ENCODE measurements at regions not wholly inside any gene's neighbourhood (a gene's known extent, or its start where the extent isn't known, plus 50 kb on each side); places are given as distances from the start of the nearest gene placed in this dataset.

DNA sequence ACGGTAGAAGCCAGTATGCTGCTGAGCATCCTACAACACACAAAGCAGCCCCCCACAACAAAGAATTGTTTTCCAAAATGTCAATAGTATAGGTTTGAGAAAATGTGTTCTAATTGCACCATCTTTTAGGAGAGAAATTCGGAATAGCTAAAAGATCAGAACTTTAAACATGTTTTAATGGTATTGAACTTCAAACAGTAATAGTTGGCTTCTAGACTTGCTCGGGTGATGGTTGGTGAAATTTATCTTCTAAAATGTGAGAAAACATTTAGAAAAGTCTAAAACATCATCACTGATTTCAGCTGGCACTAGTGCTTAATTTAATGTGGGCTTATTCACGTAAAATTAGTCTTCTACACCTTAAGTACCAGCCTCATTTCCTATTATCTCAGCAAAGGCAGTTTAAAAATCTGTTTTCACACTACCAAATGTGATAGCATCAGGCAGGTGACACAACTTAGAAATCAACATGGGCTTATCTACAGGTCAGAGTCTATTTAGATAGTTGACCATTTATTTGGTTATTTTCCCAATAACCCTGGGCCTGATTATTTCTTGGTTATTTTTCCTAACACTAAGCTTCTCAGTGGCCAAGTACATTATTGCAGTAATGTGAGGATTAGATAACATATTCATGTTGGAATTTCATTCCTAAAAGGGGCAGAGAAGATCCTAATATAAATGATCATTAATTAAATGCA is 399.3 kb upstream of the PKN2 start:
- DNase-seq (ENCODE audit: low read depth, low spot score): no peak

DNA sequence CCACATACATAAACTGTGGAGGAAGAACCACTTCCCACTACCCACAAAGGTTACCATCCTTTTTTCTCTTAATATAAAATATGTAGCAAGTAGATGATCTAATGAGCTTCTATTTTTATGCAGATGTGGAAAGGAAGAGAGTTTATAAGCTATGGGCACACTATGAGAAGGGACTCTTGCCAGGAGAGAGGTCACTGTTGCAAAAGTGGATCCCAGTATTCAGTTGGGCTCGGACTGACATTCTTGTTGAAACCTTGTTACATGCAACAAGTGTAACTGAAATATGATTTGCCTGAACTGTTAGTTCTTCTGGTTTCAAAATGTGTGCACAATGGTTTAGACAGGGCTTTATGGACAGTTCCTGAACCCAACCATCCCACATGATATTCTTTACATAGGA is 397.4 kb upstream of the PKN2 start:
- no peak for DNase-seq (ENCODE audit: low read depth, low spot score)

DNA sequence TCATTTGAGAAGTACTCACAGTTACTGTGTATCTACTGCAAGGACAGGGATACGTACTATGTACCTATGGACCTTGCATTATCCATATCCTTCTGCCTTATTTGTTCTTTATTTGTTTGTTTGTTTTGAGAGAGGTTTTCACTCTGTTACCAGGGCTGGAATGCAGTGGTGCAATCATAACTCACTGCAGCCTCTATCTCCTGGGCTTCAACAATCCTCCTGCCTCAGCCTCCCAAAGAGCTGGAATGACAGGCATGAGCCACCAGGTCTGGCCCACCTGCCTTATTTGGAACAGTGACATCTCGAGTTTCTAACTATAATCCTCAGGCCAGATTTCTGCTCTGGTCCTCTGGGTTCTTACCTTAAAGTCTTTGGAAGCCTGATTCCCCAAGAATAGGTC is 395.5 kb upstream of the PKN2 start:
- no peak for DNase-seq (ENCODE audit: low read depth, low spot score)

DNA sequence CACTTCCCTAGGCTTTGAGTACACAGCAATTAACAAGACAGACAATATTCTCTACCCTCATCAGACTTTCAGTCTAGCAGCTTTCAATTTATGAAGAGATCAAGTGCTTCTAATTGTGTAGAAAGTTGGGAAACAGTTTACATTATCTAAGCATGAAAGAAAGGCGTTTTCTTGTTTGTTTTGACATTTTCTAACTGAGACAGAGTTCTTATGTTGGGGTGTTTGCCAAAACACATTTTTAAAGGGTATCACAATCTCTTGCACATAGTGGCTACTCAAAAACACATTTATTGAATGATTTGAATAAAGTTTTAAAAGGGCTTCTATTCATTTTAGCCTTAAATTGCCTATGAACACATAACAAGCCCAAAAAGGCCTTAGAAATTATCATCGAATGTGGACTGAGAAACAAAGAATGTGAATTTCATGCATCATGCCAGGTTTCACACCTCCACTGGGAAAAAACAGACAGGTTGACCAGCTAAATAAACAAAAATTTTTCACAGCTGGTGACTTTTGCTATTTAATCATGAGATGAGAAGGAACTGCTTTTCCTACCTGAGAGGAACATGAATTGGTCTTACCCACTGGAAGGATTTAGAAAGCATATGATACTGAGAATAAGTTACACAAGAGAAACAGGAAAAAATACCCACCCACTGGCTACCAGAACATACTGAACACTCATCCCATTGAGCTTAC is 394.5 kb upstream of the PKN2 start:
- no peak for DNase-seq (ENCODE audit: low read depth, low spot score)

DNA sequence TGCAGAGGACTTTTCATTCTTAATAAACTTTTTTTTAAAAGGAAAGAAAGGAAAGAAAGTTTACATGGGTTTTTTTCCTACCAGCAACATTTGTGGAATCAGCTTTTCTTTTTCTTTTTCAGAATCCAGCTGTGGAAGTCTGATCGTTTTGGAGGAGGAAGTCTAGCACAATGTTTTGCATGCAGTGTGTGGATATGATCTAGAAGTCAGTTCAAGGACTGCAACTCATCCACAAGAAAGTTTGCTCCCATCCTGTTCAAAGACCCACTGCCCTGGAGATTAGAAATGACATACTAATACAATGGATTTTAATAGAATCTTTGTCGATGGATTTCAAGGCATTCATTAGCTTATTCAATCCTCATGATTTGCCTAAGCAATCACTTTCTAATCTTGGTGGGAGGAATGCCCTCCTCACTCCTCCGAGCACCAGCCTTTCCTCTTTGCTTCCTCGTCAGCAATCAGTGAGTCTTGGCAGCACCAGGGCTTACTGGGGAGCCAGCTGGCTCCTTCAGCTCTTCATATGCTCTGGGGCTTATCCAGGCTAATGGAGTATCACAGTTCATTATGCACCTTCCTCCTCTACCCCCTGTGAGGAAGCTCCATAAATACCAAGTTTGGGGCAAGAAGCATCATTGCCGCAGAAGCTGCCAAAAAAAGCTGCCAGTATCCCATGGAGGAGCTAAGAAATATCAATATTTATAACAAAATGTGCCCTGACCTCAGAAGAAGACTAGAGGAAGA is 392.3 kb upstream of the PKN2 start:
- no peak for DNase-seq (ENCODE audit: low read depth, low spot score)

DNA sequence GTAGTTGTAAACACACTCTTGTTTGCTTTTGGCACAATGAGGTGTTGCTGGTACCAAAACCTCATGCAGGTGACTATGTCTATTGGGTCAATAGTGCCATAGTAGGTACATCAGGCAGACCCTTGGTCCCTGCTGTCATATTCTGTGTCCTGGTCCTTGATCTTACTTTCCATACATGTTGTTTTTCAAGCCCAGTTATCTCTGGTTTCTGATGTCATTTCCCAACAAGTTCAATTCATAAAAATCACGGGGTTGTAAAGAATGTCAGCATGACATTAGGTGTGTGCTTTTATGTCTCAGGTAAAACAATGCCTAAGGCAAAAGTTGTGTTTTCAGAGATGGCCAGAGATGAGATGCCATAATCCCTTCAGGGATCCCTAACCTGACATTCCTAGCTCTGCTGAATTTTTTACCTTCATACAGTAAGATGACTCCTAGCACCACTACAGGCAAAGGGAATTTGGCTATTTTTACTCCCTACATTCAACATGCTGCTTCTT is 390.3 kb upstream of the PKN2 start:
- no peak for DNase-seq (ENCODE audit: low read depth, low spot score)

DNA sequence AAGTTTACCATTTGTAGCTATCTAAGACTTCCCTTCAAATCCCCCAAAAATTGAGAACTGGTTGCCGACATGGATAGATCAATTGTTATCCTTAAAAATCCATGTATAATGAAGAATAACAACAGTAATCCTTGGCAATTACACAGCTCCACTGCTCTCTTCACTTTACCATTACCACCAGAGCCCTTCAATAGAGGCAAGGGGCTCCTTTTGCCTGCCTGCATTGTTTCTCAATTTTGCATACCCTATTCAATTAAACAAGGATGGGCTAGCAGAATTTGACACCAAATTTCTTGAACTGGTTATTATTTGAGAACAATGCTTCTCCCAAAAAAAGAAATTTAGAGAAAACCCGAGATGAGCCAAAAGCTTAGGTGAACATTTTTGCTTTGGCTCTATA is 387.8 kb upstream of the PKN2 start:
- DNase-seq (ENCODE audit: low read depth, low spot score): no peak

DNA sequence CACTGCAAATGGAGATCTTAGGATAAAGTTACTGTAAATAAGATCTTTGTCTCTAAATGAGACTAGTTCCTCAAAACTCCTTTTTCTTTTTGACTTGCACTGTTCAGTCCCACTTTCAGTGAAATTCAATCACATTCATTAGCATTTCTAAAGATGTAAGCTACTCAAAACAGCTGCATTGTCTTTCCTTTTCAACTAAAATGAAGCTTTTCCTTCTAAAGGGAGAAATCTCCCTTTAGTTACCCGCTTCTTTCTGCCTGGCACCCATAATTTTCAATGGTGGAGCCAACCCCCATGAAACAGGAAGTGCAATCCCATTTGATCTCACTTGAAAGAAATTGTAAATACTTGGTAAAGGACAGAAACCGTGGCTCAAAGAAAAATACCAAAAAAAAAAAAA is 387.4 kb upstream of the PKN2 start:
- no peak for DNase-seq (ENCODE audit: low read depth, low spot score)

DNA sequence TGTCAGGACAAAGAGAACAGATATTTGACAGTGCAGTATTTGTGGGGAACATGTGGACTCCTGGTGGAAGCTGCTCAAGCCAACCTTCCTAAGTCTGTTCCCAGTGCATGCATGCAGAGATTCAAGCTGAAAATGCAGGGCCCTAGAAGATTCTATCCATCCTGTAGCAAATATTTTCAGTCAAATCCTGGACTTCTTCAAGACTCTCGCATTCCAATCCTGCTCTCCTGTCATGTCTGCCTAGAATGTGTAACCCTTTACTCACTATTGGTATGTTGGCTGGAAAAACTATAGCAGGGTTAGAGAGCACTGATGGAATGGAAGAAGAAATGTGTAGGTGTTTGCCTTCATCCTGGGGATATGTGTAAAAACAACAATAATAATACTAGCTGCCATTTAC is 385.6 kb upstream of the PKN2 start:
- DNase-seq (ENCODE audit: low read depth, low spot score): no peak

DNA sequence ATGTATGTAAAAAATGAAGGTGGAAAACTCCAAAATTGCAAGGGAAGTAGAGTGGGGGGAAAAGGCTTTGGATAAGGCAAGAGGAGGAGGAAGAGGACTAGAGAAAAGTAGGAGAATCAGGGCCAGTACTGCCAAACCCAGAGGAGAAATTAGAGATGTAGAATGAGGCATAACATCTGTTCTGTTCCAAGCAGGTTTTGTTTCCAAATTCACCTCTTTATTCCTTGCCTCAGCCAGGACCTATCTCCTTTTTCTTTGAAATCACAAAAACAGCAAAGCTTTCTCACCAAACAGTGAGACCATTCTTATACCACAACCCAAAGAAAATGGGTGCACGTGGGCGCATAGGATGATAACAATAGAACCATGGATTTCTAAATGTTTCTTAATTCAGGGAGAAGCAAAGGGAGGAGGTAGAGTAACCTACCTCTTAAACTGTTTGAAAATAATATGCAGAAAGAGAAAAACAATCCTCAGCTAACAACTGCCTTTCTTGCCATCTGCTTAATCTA is 383.3 kb upstream of the PKN2 start:
- no peak for DNase-seq (ENCODE audit: low read depth, low spot score)

DNA sequence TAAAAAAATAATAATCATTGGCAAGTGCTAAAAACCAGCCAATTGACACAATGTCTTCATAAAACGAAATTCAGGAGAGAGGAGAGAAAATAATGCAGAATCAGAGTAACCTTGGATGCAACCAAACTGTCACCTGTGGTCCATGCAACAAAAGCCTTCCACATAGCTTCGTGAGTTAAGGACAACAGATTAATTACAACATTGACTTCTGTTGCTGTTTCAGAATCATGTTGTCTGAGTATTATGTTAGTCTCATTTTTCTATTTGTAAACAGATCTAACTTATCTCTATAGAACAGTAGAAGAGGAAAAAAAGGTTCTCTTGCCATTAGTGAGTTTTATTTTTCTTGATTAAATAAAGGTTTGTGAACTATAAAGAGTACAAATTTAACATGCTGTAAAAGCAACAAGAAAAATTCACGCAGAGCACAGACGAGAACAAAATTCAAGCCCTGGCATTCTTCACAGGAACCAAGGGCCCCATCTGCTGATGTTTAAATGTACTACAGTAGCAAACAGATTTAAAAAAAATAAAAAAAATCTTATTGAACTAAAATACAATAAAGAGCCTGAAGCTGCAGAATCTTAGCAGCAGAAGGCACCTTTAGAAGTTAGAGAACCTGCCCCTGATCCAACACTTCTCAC is 381.1 kb upstream of the PKN2 start:
- no peak for DNase-seq (ENCODE audit: low read depth, low spot score)

DNA sequence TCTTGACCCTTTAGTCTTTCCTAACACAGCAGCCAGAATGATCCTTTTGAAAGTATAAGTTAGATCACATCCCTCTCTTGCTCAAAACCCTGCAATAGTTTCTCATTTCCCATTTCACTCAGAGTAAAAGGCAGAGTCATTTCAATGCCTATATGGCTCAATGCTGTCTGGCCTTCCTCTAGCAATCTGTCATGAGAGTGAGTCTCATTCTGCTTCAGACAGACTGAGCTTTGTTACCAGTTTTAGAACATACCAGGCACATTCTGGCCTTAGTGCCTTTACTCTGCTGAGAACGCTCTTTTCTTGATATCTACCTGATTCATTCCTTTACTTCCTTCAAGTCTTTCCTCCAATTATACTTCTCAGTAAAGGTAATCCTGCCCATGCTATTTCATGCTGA is 372.8 kb upstream of the PKN2 start:
- no peak for DNase-seq (ENCODE audit: low read depth, low spot score)

DNA sequence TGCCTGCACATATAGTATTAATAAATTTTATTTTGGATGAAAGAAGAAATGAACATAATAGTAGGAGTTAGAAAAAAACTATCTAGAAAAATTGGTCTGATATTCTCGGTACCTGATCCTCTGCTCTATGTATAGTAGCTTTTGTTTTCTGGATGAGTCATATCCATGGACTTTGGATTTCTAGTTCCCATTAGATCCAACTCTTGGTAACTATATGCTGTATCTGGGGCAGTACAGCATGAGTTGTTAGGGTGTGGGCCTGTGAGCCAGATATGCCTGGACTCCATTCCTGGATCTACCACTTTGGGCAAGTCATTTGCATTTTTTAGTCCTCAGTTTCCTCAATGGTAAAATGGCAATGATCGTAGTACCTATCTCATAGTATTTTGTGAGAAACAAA is 372.2 kb upstream of the PKN2 start:
- DNase-seq (ENCODE audit: low read depth, low spot score): no peak

DNA sequence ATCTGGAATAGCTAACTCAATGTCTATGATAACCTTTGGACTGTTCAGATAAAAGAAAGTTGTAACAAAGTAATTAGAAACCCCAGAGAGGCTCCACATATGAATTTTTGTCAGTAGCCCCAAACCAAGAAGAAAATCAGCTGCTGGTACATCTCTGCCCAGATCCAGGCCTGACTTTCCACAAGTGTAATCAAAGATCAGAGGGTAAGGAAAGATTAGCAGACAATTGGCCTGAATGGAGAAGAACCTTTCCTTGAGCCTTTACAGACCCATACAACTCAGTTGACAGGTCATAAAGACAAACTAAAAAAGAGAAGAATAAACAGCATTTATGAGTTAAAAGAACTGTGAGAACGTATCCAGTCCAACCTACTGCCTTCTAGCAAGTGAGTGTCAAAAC is 366.7 kb upstream of the PKN2 start:
- no peak for DNase-seq (ENCODE audit: low read depth, low spot score)

DNA sequence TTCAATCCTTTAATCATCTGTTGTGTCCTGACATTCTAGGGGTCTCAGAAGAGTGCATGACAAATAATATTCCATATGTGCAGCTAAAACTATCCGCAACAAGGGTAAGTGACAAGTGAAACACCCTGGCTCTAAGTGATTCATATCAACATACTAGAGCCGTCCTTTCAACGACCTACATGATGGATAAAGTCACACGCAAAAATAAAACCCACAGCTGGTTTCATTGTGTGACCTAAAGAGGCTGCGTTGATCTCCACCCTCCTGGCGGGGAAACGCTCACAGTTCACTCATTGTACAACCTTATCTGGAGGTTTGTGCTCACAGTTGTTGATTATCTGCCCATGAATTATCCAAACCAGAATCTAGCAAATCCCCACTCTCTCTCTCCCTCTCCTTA is 365.3 kb upstream of the PKN2 start:
- no peak for DNase-seq (ENCODE audit: low read depth, low spot score)

DNA sequence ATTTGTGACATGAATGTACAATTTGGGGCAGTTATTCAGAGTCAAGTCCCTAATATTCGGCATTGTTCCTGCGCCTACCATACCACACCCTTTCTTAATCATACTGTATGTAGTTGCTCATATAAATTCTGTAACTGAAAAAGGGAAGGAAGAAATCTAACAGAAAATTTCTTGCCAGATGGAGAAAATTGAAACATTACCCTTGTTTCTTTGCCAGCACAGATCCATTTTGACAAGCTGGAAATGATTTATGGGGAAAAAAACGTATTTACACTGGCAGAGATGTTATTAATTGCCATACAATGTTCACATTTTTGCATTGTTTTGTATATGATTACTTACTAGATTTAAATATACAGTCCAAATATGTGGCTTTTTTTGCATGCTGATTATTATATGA is 363.8 kb upstream of the PKN2 start:
- DNase-seq (ENCODE audit: low read depth, low spot score): no peak

DNA sequence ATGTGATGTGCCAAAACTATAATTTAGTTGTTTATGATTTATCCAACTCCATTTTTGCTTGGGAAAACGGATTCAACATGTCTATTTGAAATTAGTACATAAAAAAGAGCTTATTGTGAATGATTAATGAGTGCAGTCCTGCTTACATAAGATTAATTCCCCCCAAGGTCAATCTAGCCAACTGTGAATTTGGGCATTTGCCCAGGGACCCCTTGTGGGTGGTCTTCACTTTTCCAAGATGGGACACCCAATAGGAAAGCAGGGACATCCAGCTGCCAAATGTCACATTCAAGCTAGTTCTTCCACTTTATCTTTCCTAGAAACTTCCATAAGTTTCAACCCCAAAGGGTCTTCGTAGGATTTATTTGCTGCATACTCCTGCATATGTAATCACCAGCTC is 362.4 kb upstream of the PKN2 start:
- DNase-seq (ENCODE audit: low read depth, low spot score): no peak

DNA sequence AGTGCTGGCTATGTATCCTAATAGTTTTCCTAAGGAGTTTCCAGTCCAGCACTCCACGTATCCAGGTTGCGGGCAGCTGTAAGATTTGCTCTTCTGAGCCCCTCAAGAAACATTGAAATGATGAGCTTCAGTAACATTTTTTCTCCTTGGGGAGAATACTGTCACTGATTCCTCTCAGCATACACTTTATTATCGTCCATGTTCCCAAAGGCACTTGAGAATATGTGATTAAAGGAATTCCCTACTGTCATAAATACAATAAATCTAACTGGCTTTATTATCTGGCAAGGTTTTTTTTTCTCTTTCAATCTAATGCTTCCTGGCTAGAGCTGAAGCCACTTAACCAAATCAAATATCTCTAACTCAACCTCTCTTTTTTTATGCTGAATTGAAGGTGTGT is 359.2 kb upstream of the PKN2 start:
- DNase-seq (ENCODE audit: low read depth, low spot score): no peak

DNA sequence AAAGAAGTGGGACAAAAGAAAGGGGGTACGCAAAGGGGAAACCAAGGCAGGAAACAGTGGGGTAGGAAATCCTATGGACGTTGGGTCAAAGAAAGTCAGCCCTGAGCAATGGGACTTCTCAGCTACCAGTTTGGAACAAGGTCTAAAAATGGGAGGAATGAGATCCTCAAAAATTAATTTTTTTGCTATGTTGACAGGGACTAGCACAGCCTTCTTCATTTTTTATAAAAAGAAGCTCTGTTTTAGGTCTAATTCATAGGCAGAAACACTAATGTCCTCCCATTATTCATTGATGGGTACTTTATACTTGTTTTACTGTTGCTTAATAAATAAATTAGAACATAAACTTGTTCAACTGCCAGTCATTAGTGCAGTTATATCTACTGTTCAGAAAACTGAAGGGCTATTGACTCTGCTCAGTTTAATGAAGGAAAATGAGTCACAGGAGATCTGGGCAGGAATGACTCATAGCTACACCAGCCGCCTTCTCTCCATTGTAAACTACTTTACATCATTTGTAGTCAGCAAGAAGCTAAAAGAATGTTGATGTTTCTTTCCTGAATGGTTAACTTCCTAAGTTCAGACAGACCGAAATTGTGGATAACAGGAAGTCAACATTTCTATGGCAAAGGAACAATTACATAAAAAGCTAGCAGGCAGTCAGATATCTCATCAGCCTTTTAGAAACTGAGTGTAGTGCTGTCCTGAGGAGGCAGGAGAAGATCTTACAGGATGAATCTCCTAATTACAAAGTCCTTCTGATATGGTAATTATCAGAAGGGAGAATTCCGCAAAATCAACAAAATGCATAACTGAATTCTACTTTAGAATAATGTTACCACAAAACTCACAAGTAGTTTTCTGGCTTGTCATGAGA is 356.4 kb upstream of the PKN2 start:
- DNase-seq (ENCODE audit: low read depth, low spot score): peak; percentile 4

DNA sequence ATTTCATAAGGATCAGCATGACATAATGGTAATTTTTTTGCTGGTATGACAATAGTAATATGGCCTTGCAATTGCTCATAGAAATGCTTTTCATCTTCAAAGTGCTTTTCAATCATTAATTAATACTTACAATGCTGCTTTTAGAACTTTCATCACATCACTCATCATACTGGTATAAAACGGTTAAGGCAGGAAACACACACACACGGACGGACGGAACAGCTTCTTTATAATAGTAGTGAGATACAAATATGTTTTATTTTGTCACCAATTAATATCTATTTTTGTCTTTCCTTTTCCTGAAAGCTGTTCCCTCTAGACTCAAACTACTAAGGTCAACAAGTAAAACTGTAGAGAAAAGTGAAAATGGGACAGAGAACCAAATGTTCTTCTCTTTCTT is 353.9 kb upstream of the PKN2 start:
- no peak for DNase-seq (ENCODE audit: low read depth, low spot score)

DNA sequence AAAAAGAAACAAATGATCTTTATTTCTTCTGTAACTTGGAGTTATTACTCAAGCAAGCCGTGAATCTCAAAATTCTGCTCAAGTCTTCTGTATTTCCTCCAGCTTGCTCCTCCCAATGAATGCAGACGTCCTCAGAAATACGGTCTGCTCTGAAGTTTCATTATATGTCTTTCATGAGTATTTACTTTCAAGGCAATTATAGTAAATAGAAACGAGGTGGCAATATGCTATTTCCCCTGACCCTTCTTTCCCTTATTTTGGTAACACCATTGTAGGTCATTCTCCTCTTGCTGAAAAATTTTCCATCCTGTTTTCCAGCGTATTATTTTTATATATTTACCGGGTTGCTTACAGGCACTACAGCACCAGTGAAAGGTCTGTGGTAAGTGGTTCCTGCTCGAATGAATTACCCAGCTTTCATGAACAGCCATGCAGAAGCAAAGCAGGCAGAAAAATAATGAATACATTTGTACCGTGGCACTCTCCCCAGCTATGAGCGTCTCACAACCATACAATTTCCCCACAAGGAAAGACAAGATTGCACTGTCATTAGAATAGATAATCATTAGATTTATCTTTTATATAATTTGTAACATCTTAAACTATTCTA is 350.9 kb upstream of the PKN2 start:
- no peak for DNase-seq (ENCODE audit: low read depth, low spot score)
